Activated T-helper 2 cell treated with anti-CD3 and anti-CD28 coated beads, Interferon-gamma antibody, Interleukin-2, Interleukin-4, amounts not matched to agents 10 μg/mL and 5 μg/mL and 100 μg/mL, durations not matched to agents 14 hours and 24 hours and 36 hours (primary cell): ENCODE measurements at regions not wholly inside any gene's neighbourhood (a gene's known extent, or its start where the extent isn't known, plus 50 kb on each side); places are given as distances from the start of the nearest gene placed in this dataset.
"Not testable (repeated sequence)": the region's sequence is repeated elsewhere in the genome, so short reads cannot be mapped to it uniquely, and the experiment has no call there.

Experiments used
- DNase-seq: peaks from one replicate; pipeline ENCODE4 v3.0.0; 2021; ENCODE audit warnings: low spot score
- H3K27ac Mint-ChIP-seq: one replicate; pipeline ENCODE4 v1.8.0; 2021; ENCODE audit warnings: mixed read lengths
- H3K27me3 Mint-ChIP-seq: one replicate; pipeline ENCODE4 v1.8.0; 2021; ENCODE audit warnings: low read depth, mixed read lengths
- H3K36me3 Mint-ChIP-seq: one replicate; pipeline ENCODE4 v1.8.0; 2021; ENCODE audit warnings: low read depth, mixed read lengths
- H3K4me1 Mint-ChIP-seq: one replicate; pipeline ENCODE4 v1.8.0; 2021; ENCODE audit warnings: low read depth, mixed read lengths
- H3K4me3 Mint-ChIP-seq: one replicate; pipeline ENCODE4 v1.8.0; 2021; ENCODE audit warnings: low read depth, mild to moderate bottlenecking, moderate library complexity, mixed read lengths
- H3K9me3 Mint-ChIP-seq: one replicate; pipeline ENCODE4 v1.8.0; 2021; ENCODE audit warnings: mixed read lengths
- intact Hi-C: fragments of 100-400 bp; cut with micrococcal nuclease; formaldehyde crosslinking; loops from one replicate; pipeline ENCODE4 v1.15.1; 2023

DNA sequence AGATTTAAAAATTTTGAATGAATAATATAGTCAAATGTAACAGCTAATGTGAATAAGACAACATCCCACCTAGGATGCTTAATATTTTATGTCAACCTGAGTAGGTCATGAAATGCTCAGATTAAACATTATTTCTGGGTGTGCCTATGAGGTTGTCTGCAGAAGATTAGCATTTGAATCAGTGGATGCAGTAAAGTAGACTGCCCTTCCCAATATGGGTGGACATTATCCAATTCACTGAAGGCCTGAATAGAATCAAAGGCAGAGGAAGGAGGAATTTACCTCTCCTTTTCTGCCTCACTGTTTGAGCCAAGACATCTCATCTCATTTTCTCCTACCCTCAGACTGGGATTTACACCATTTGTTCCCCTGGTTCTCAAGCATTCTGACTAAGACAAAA lies 1582.3 kb downstream of the EFNA5 start:
- H3K27me3 Mint-ChIP-seq, result no peaks in the 10 kb centered on the region
- H3K9me3 Mint-ChIP-seq, result peaks cover 4% of the 10 kb centered on the region
- no peaks in the 10 kb centered on the region for H3K36me3 Mint-ChIP-seq
- DNase-seq, result no peak
- no peak overlapping the region for H3K27ac Mint-ChIP-seq
- H3K4me3 Mint-ChIP-seq, result no peak overlapping the region
- H3K4me1 Mint-ChIP-seq, result no peaks in the 10 kb centered on the region
- intact Hi-C loops, result no loop called here

DNA sequence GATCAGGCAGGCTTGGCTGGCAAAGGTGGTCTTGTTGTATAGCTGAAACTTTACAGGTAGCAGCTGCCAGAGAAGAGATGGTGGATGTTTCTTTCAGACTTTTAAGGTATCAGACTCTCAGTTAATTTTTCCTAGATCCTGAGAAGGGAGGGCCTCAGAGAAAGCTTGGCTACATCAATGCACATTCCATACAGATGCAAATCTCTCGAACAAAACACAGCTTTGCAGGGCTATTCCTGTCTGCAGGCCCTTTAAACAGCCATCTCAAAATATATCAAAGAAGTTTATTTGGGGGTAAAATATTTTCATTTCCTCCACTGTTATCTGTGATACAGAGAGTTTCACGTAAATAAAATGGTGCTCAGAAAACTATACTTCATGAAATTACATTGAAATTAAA lies 1584.4 kb downstream of the EFNA5 start:
- Mint-ChIP-seq H3K4me3 (no peak overlapping the region), H3K27ac (no peak overlapping the region), H3K27me3 (no peaks in the 10 kb centered on the region), H3K36me3 (no peaks in the 10 kb centered on the region), H3K9me3 (peaks cover 4% of the 10 kb centered on the region), H3K4me1 (no peaks in the 10 kb centered on the region)
- no peak for DNase-seq
- intact Hi-C loops, result no loop called here

DNA sequence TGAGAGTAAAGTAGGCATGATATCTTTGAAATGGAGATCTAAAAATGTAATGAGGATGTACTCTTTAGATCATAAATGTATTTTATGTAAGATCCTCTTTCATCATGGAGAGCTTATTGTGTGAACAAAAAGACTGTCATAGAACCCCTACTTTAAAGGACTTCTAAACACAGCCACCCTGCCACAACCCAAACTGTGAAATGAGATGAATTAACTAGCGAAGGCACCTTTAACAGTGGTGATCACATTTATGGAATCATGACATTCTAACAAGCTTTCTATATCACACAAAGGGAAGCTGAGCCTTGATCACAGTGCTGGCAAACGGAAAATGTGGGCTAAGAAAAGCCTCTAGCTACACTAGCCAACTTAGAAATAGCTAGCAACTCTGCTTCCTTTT lies 1585.2 kb downstream of the EFNA5 start:
- Mint-ChIP-seq H3K27ac (no peak overlapping the region), H3K27me3 (no peaks in the 10 kb centered on the region), H3K9me3 (peaks cover 4% of the 10 kb centered on the region), H3K36me3 (no peaks in the 10 kb centered on the region), H3K4me1 (no peaks in the 10 kb centered on the region), H3K4me3 (no peak overlapping the region)
- no peak for DNase-seq
- intact Hi-C loops, result no loop called here

DNA sequence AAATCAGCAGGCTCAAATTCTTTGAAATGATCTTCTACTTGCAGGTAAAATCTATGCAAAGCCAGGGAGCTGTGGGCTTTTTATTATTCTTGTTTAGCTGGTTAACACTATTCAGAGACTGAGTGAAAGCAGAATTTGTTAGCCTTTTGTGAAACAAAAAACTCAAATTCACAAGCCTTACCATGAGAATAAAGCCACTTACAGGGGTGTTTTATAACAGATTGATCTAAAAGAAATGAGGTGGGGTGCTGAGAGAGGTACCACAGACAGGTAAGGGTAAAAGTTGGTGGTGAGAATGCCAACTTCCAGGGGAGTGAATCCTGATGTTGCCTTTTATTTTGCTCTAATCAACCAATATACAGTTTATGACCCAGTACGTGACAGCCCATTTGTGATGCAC lies 1585.6 kb downstream of the EFNA5 start:
- intact Hi-C loops, result no loop called here
- H3K27ac Mint-ChIP-seq, result no peak overlapping the region
- no peak for DNase-seq

DNA sequence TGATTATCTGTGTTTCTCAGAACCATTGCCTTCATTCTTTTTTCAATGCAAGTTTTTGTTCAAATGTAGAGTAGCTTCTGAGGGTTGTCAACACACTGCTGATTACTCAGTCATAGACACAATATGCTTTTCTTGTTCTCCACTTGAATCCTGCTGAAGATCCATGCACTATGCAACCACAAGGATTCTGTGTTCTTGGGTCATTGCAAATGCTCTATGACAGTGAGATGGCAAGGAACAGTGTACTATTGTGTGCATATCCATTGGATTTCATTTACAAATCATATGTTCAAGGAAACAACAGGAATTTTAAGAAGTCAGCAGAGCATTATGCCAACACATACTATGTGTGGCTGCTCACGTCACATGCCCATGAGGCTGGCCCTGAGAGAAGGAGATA lies 1590.2 kb downstream of the EFNA5 start:
- no peak overlapping the region for H3K27ac Mint-ChIP-seq
- no peak overlapping the region for H3K4me3 Mint-ChIP-seq
- no peak for DNase-seq
- H3K9me3 Mint-ChIP-seq, result no peaks in the 10 kb centered on the region
- intact Hi-C loops, result no loop called here
- no peaks in the 10 kb centered on the region for H3K27me3 Mint-ChIP-seq
- no peaks in the 10 kb centered on the region for H3K36me3 Mint-ChIP-seq
- H3K4me1 Mint-ChIP-seq, result no peaks in the 10 kb centered on the region

More for the DNA sequence above, 1585.6 kb downstream of the EFNA5 start:
- H3K4me3 Mint-ChIP-seq, result no peak overlapping the region
- H3K4me1 Mint-ChIP-seq, result no peaks in the 10 kb centered on the region
- H3K36me3 Mint-ChIP-seq, result no peaks in the 10 kb centered on the region
- H3K27me3 Mint-ChIP-seq, result no peaks in the 10 kb centered on the region
- H3K9me3 Mint-ChIP-seq, result peaks cover 4% of the 10 kb centered on the region

DNA sequence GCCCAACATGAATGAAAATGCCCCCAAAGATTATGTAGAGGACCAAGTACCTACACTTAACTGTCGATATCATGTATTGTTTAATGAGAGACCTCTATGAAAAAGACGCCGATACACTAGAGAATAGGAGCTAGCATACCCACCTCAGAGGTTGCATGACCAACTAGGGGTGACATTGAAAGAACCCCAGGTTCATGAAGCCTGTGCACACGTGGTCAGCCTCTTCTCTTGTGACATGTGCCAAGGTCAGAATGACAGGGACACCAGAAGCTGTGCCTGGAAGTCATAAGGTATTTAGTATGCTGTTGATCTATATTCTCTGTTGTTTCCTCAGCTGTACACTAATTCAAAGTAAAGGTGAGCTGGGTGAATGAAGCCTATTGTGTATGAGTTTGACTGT lies 1594.1 kb downstream of the EFNA5 start:
- H3K36me3 Mint-ChIP-seq, result no peaks in the 10 kb centered on the region
- no peak for DNase-seq
- no peak overlapping the region for H3K4me3 Mint-ChIP-seq
- no peaks in the 10 kb centered on the region for H3K4me1 Mint-ChIP-seq
- intact Hi-C loops, result no loop called here
- H3K27ac Mint-ChIP-seq, result no peak overlapping the region
- no peaks in the 10 kb centered on the region for H3K27me3 Mint-ChIP-seq
- H3K9me3 Mint-ChIP-seq, result no peaks in the 10 kb centered on the region

DNA sequence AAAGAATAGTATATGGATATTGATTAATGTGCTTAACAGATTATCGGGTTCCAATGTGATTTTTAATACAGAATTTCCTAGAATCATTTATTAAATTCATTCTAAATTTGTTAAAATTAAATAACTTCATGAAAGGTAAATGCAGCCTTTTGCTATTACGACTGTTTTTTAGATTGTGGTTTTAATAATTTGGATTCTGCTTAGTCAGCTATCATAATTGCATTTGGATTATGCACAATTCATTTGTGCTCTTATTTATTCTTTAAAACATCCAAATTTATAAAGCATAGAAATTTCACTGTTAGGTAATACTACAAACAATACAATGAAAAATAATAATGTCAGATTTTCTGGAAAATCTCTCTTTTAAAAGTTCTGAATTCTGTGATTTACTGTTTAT lies 1598.5 kb downstream of the EFNA5 start:
- Mint-ChIP-seq H3K27ac (no peak overlapping the region), H3K4me3 (no peak overlapping the region), H3K4me1 (no peaks in the 10 kb centered on the region), H3K36me3 (no peaks in the 10 kb centered on the region), H3K27me3 (no peaks in the 10 kb centered on the region), H3K9me3 (peaks cover 11% of the 10 kb centered on the region)
- intact Hi-C loops, result no loop called here
- DNase-seq, result no peak

DNA sequence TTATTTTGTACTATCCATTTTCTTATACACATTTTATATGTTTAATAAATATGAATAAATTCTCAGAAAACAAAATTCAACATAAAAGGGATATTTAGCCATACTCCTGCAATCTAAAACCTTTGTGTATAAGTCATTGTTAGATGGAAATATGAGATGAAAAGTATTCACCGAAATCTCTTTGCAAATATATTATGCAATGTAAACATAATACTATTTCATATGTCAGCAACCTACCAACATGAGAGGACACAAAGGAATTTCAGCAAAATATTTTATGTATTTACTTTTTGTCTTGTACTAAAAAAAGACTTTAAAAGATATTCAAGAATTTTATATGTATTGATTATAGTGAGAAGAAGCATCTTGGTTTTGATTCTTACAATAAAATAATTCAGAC lies 1623.4 kb downstream of the EFNA5 start:
- Mint-ChIP-seq H3K27me3 (no peaks in the 10 kb centered on the region), H3K27ac (no peak overlapping the region), H3K4me3 (no peak overlapping the region), H3K9me3 (peaks cover 13% of the 10 kb centered on the region), H3K36me3 (no peaks in the 10 kb centered on the region), H3K4me1 (no peaks in the 10 kb centered on the region)
- DNase-seq, result no peak
- intact Hi-C loops, result no loop called here

DNA sequence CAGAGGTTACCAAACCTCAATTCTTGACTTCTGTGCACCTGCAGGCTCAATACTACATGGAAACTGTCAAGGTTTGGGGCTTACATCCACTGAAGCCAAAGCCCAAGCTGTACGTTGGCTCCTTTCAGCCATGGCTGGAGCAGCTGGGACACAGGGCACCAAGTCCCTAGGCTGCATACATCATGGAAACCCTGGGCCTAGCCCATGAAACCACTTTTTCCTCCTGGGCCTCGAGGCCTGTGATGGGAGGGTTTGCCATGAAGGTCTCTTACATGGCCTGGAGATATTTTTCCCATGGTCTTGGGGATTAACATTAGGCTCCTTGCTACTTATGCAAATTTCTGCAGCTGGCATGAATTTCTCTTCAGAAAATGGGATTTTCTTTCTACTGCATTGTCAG lies 1638.7 kb downstream of the EFNA5 start:
- peaks cover 38% of the 10 kb centered on the region for H3K9me3 Mint-ChIP-seq
- H3K36me3 Mint-ChIP-seq, H3K4me1 Mint-ChIP-seq, H3K4me3 Mint-ChIP-seq, H3K27me3 Mint-ChIP-seq, DNase-seq, intact Hi-C loops, H3K27ac Mint-ChIP-seq: not testable (repeated sequence)

DNA sequence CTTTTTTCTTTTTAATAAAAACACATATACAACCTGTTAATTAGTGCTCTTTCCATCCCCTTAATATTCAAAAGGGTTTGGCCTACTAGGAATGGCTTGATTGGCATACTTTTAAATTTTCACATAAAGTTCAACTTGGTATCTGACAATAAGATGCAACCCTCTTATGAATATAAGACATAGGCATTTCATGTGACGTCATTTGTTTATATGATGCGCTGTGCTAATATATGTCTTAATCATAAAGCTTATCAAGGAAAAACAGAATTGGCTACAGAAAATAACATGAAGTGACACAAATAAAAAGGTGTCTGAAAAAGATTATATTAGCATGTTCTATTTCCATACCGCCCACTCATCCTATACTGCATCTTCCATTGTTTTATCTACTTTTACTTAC lies 1642.4 kb downstream of the EFNA5 start:
- H3K36me3 Mint-ChIP-seq, result no peaks in the 10 kb centered on the region
- intact Hi-C loops, result no loop called here
- no peak for DNase-seq
- no peaks in the 10 kb centered on the region for H3K27me3 Mint-ChIP-seq
- no peak overlapping the region for H3K27ac Mint-ChIP-seq
- H3K9me3 Mint-ChIP-seq, result peaks cover 37% of the 10 kb centered on the region
- no peaks in the 10 kb centered on the region for H3K4me1 Mint-ChIP-seq
- no peak overlapping the region for H3K4me3 Mint-ChIP-seq

DNA sequence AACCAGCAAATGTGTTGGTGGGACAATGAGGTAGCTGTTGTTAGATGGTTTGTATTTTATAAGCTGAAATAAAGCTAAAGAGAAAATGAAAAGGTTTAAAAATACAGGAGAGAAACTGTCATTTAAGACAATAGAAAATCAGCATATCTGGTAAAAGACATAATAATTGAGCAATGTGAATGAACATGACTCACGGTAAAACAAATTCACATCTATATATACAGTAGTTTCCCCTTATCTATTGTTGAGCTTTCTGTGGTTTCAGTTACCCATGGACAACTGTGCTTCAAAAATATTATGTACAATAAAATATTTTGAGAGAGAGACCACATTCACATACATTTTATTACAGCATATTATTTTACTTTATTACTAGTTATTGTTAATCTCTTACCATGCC lies 1649.8 kb downstream of the EFNA5 start:
- H3K36me3 Mint-ChIP-seq, result no peaks in the 10 kb centered on the region
- H3K4me3 Mint-ChIP-seq, result no peak overlapping the region
- no peak overlapping the region for H3K27ac Mint-ChIP-seq

DNA sequence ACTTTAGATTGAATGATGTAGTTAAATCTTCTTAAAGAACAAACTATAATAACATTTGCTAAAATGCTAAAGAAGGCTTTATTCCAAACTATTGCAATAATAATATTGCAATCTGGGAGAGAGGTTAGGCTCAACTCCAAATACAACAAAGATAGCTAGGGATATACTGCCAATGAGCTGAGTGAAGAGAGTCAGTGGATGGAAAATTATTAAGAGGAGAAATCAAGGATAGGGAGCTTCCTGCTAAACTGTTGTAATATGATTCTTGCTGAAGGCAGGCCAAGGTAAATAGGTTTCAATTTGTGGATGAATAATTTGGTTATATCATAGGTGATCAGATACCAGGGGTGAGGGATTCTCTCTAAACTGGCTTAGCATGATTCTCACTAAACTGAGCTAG lies 1651.5 kb downstream of the EFNA5 start:
- intact Hi-C loops, result no loop called here
- H3K27me3 Mint-ChIP-seq, result no peaks in the 10 kb centered on the region
- no peak overlapping the region for H3K27ac Mint-ChIP-seq
- no peak overlapping the region for H3K4me3 Mint-ChIP-seq
- H3K36me3 Mint-ChIP-seq, result no peaks in the 10 kb centered on the region
- H3K9me3 Mint-ChIP-seq, result peaks cover 21% of the 10 kb centered on the region
- DNase-seq, result no peak
- no peaks in the 10 kb centered on the region for H3K4me1 Mint-ChIP-seq

More for the DNA sequence above, 1649.8 kb downstream of the EFNA5 start:
- intact Hi-C loops, result no loop called here
- Mint-ChIP-seq H3K9me3 (peaks cover 23% of the 10 kb centered on the region), H3K4me1 (no peaks in the 10 kb centered on the region), H3K27me3 (no peaks in the 10 kb centered on the region)
- DNase-seq, result no peak

DNA sequence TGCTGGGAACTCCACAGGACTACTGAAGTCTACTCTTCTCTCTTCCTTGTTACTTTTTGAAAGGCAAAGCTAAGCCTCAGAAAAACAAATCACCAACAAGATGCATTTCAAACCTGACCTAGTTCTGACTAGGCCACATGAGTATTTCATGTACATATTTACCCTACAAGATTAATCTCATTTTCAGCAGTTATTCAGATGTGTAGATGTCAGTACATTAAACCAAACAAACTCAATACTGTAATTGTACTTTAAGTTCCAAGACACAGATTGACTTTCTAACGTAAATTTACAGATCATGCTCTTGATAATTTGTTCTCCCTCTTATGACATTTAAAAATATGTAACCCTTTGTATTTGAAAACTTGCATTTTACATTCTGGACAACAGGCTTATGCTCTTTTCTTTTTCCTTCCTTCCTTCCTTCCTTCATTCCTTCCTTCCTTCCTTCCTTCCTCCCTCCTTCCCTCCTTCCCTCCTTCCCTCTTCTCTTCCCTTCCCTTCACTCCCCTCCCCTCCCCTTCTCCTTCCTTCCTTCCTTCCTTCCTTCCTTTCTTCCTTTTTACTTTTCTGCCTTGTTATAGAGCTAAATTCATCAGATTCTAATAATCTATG lies 1653.4 kb downstream of the EFNA5 start:
- no peak overlapping the region for H3K4me3 Mint-ChIP-seq
- no peak for DNase-seq
- H3K36me3 Mint-ChIP-seq, result no peaks in the 10 kb centered on the region

DNA sequence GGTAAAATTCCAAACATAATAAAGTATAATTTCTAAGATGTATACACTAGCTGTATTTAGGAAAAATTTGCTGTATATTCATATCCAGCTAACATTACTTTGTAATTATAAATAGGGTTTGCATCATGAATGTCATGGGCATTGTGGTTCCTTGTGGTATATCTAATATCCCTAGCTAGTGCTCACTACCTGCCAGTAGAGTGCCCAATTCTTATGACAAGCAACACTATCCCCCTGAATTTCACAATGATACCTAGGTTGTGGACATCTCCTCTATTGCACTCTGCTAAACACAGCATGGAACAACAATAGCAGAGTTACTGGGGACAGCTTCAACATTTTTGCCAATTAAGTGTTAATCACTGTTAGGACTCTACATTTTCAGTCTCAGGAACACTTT lies 1656.5 kb downstream of the EFNA5 start:
- Mint-ChIP-seq H3K36me3 (no peaks in the 10 kb centered on the region), H3K4me1 (no peaks in the 10 kb centered on the region), H3K27me3 (no peaks in the 10 kb centered on the region), H3K27ac (no peak overlapping the region), H3K4me3 (no peak overlapping the region), H3K9me3 (peaks cover 8% of the 10 kb centered on the region)
- DNase-seq, result no peak
- intact Hi-C loops, result no loop called here

More for the DNA sequence above, 1653.4 kb downstream of the EFNA5 start:
- Mint-ChIP-seq H3K27me3 (no peaks in the 10 kb centered on the region), H3K4me1 (no peaks in the 10 kb centered on the region), H3K27ac (no peak overlapping the region), H3K9me3 (peaks cover 21% of the 10 kb centered on the region)
- intact Hi-C loops, result no loop called here
